CD8-positive, alpha-beta memory T cell (primary cell): ENCODE measurements at regions not wholly inside any gene's neighbourhood (a gene's known extent, or its start where the extent isn't known, plus 50 kb on each side); places are given as distances from the start of the nearest gene placed in this dataset.

Experiments used
- CTCF ChIA-PET: fragments of 350-600 bp; sonication (Branson Sonifier 250); formaldehyde crosslinking; loops from one replicate; lab custom pipeline; 2021; ENCODE audit warnings: antibody characterized with exemption; lab: Charles Lee
- POLR2A ChIA-PET: fragments of 350-600 bp; sonication (Branson Sonifier 250); formaldehyde crosslinking; loops from one replicate; lab custom pipeline; 2021; ENCODE audit warnings: antibody characterized with exemption; lab: Charles Lee
- DNase-seq, 5 donors: peaks; one replicate each; pipeline versions ENCODE4 v3.0.0 to v3.0.0-alpha.2; 2020 to 2022; ENCODE audit warnings: mixed read lengths in 1 of 5
- H3K27ac ChIP-seq: one replicate; pipeline ENCODE4 v1.7.0; 2013; ENCODE audit warnings: low read depth, mild to moderate bottlenecking, low read length, moderate library complexity
- H3K27me3 ChIP-seq: 2 replicates; pipeline ENCODE4 v1.7.0; 2013; ENCODE audit warnings: low read length, mild to moderate bottlenecking; ENCODE audit not compliant: insufficient read depth, poor library complexity, severe bottlenecking
- H3K36me3 ChIP-seq: 2 replicates; pipeline ENCODE4 v1.7.0; 2013; ENCODE audit warnings: mild to moderate bottlenecking, low read length, moderate library complexity; ENCODE audit not compliant: insufficient read depth
- H3K4me1 ChIP-seq: 2 replicates; pipeline ENCODE4 v1.7.0; 2013; ENCODE audit warnings: mild to moderate bottlenecking, low read length, moderate library complexity; ENCODE audit not compliant: insufficient read depth
- H3K4me3 ChIP-seq: 2 replicates; pipeline ENCODE4 v1.7.0; 2013; ENCODE audit warnings: mild to moderate bottlenecking, low read length
- H3K9me3 ChIP-seq: 2 replicates; pipeline ENCODE4 v1.7.0; 2013; ENCODE audit warnings: mild to moderate bottlenecking, low read length
- H3K27ac Mint-ChIP-seq, 8 donors: one replicate each; pipeline ENCODE4 v1.8.0; 2020 to 2021; ENCODE audit warnings: mixed read lengths in 8 of 8, mild to moderate bottlenecking in 6 of 8, inconsistent platforms in 3 of 8, moderate library complexity in 3 of 8
- H3K27me3 Mint-ChIP-seq, 2 donors: one replicate each; pipeline ENCODE4 v1.8.0; 2020 to 2021; ENCODE audit warnings: mixed read lengths in 2 of 2, mild to moderate bottlenecking in 1 of 2, moderate library complexity in 1 of 2
- H3K36me3 Mint-ChIP-seq, 3 donors: one replicate each; pipeline ENCODE4 v1.8.0; 2020 to 2021; ENCODE audit warnings: mixed read lengths in 3 of 3, inconsistent platforms in 1 of 3, mild to moderate bottlenecking in 1 of 3
- H3K4me1 Mint-ChIP-seq, 3 donors: one replicate each; pipeline ENCODE4 v1.8.0; 2020 to 2021; ENCODE audit warnings: mixed read lengths in 3 of 3, inconsistent platforms in 1 of 3, mild to moderate bottlenecking in 1 of 3
- H3K4me3 Mint-ChIP-seq, 7 donors: one replicate each; pipeline ENCODE4 v1.8.0; 2020 to 2021; ENCODE audit warnings: mixed read lengths in 7 of 7, mild to moderate bottlenecking in 6 of 7, moderate library complexity in 4 of 7, inconsistent platforms in 2 of 7
- H3K9me3 Mint-ChIP-seq, 5 donors: one replicate each; pipeline ENCODE4 v1.8.0; 2020 to 2022; ENCODE audit warnings: mixed read lengths in 5 of 5, mild to moderate bottlenecking in 3 of 5, moderate library complexity in 2 of 5, inconsistent platforms in 1 of 5

DNA sequence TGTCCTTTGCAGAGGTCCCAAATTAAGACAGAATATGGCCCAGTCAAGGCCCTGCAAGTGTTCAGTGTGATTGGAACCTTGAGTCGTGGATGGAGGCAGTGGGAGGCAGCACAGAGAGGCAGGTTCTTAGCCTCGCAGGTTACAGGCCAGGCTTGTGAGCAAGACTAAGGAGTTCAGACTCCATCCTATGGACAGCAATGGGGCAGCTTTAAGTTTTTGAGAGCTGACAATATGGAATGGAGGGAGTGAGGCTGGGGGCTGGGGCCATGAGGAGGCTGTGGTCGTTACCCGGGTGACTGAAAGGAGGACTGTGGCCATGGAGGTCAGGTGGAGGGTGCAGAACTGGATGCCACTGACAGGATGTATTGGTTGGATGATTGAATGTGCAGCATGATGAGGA lies 74.1 kb upstream of the PRR23C start:
- CTCF ChIA-PET: no interaction called here

DNA sequence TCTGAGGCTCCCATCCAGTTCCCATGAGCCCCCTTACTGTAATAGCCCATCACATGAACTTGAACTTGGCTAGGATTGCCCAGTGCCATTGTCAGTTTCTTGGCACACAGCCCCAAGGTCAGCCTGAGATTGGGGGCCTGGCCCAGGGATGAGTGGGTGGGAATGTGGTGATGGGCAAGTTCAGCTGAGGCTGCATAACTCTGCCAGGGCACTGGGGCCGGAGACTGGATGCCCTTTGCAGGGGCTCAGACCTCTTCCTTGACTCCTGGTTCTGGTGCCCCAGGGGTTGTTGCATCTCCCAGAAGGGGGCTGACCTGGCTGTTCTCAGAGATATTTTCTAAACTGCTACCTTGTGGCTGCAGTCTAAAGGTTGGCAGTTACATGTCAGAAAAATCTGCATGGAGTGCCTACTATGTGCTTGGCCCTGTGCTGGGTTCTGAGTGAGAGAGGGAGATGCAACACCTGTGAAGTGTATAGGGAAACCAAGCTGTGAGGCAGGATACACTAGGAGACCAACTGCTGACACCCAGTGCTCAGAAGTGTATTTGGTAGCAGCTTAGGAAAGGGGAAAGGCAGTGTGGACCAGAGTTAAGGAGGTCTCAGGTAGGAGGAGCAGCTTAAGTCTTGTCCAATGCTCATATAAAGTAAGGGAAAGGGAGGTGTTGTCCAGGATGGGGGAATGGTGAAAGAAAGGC lies 74.8 kb upstream of the PRR23C start:
- POLR2A ChIA-PET: no interaction called here
- Mint-ChIP-seq H3K4me1 (no peaks in the 10 kb centered on the region), H3K9me3 (no peaks in the 10 kb centered on the region), H3K4me3 (no peak overlapping the region), H3K27ac (no peak overlapping the region), H3K36me3 (no peaks in the 10 kb centered on the region), H3K27me3 (no peaks in the 10 kb centered on the region)
- H3K4me3 ChIP-seq: no peak overlapping the region
- no peaks in the 10 kb centered on the region for H3K9me3 ChIP-seq
- no peak for DNase-seq
- CTCF ChIA-PET: no interaction called here
- no peaks in the 10 kb centered on the region for H3K36me3 ChIP-seq
- no peaks in the 10 kb centered on the region for H3K4me1 ChIP-seq
- no peaks in the 10 kb centered on the region for H3K27me3 ChIP-seq
- no peak overlapping the region for H3K27ac ChIP-seq

More for the DNA sequence above, 74.1 kb upstream of the PRR23C start:
- H3K27me3 ChIP-seq: no peaks in the 10 kb centered on the region
- no peaks in the 10 kb centered on the region for H3K36me3 Mint-ChIP-seq
- no peak overlapping the region for H3K4me3 ChIP-seq
- no peak for DNase-seq
- POLR2A ChIA-PET: no interaction called here
- no peaks in the 10 kb centered on the region for H3K36me3 ChIP-seq
- no peak overlapping the region for H3K27ac ChIP-seq
- no peak overlapping the region for H3K4me3 Mint-ChIP-seq
- H3K27ac Mint-ChIP-seq: no peak overlapping the region
- H3K4me1 ChIP-seq: no peaks in the 10 kb centered on the region
- no peaks in the 10 kb centered on the region for H3K9me3 Mint-ChIP-seq
- H3K4me1 Mint-ChIP-seq: no peaks in the 10 kb centered on the region
- no peaks in the 10 kb centered on the region for H3K9me3 ChIP-seq
- no peaks in the 10 kb centered on the region for H3K27me3 Mint-ChIP-seq

- no peak for DNase-seq
- Histone ChIP-seq H3K4me3 (no peak overlapping the region), H3K9me3 (no peaks in the 10 kb centered on the region), H3K4me1 (no peaks in the 10 kb centered on the region), H3K27me3 (no peaks in the 10 kb centered on the region), H3K36me3 (no peaks in the 10 kb centered on the region), H3K27ac (no peak overlapping the region)
- H3K27ac Mint-ChIP-seq: no peak overlapping the region
- H3K4me3 Mint-ChIP-seq: no peak overlapping the region
- H3K27me3 Mint-ChIP-seq: no peaks in the 10 kb centered on the region
- no peaks in the 10 kb centered on the region for H3K4me1 Mint-ChIP-seq
- ChIA-PET POLR2A (no interaction called here), CTCF (no interaction called here)
- no peaks in the 10 kb centered on the region for H3K36me3 Mint-ChIP-seq
- no peaks in the 10 kb centered on the region for H3K9me3 Mint-ChIP-seq
Observed at GRCh38 chr3:139120086-139121056, 75.7 kb upstream of the PRR23C start.

GRCh38 chr3:139121513-139122220 lies 77.0 kb upstream of the PRR23C start:
- Histone ChIP-seq H3K4me1 (no peaks in the 10 kb centered on the region), H3K27me3 (no peaks in the 10 kb centered on the region), H3K27ac (no peak overlapping the region), H3K36me3 (no peaks in the 10 kb centered on the region), H3K9me3 (no peaks in the 10 kb centered on the region), H3K4me3 (no peak overlapping the region)
- H3K4me1 Mint-ChIP-seq: no peaks in the 10 kb centered on the region
- no peak for DNase-seq
- no peaks in the 10 kb centered on the region for H3K27me3 Mint-ChIP-seq
- no peak overlapping the region for H3K4me3 Mint-ChIP-seq
- CTCF ChIA-PET: no interaction called here
- no peaks in the 10 kb centered on the region for H3K36me3 Mint-ChIP-seq
- no peak overlapping the region for H3K27ac Mint-ChIP-seq
- POLR2A ChIA-PET: no interaction called here
- H3K9me3 Mint-ChIP-seq: no peaks in the 10 kb centered on the region

DNA sequence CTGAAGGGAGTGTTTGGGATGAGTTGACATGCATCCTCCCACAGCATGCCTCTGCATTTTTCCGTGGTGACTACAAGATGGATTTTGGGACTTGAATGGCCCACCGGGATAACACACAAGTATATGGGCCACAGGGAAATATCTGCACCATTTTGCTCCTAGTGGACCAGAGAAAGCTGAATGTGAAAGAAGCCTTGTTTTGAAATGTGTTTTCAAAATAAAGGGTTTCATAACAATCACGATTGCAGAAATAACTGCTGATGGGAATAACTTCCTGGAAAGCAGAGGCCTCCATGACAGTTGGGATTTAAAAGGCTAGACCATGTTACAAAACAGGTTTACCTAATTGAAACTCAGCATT lies 77.5 kb upstream of the PRR23C start:
- CTCF ChIA-PET: no interaction called here
- Mint-ChIP-seq H3K27me3 (no peaks in the 10 kb centered on the region), H3K9me3 (no peaks in the 10 kb centered on the region), H3K36me3 (no peaks in the 10 kb centered on the region), H3K4me3 (no peak overlapping the region), H3K27ac (no peak overlapping the region), H3K4me1 (no peaks in the 10 kb centered on the region)
- POLR2A ChIA-PET: no interaction called here
- Histone ChIP-seq H3K36me3 (no peaks in the 10 kb centered on the region), H3K4me1 (no peaks in the 10 kb centered on the region), H3K27ac (no peak overlapping the region), H3K4me3 (no peak overlapping the region), H3K27me3 (no peaks in the 10 kb centered on the region), H3K9me3 (no peaks in the 10 kb centered on the region)
- no peak for DNase-seq

DNA sequence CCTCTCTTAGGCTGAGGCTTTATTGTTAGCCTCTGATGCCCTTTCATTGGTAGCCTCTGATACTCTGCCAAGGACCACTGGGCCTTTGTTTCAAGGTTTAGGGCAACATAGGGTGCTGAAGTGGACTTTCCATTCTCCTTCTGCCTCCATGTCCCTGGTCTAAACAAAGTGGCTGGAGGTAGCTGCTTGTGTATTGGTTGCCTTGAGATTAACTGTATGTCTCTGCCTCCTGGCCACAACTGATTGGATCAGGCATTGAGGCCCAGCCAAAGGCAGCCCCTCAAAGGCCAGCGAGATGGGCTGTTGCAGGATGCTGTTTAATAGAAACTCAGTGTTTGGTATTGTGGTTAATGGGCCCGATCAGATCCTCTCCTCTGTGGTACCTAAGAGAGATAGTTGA lies 77.9 kb upstream of the PRR23C start:
- H3K27me3 ChIP-seq: no peaks in the 10 kb centered on the region
- CTCF ChIA-PET: no interaction called here

GRCh38 chr3:139123377-139124095 lies 78.8 kb upstream of the PRR23C start:
- Mint-ChIP-seq H3K4me1 (no peaks in the 10 kb centered on the region), H3K36me3 (no peaks in the 10 kb centered on the region), H3K27me3 (no peaks in the 10 kb centered on the region), H3K27ac (no peak overlapping the region), H3K4me3 (no peak overlapping the region), H3K9me3 (no peaks in the 10 kb centered on the region)
- Histone ChIP-seq H3K4me3 (no peak overlapping the region), H3K9me3 (no peaks in the 10 kb centered on the region), H3K4me1 (no peaks in the 10 kb centered on the region), H3K36me3 (no peaks in the 10 kb centered on the region), H3K27ac (no peak overlapping the region), H3K27me3 (no peaks in the 10 kb centered on the region)
- ChIA-PET POLR2A (no interaction called here), CTCF (no interaction called here)
- no peak for DNase-seq

More for the DNA sequence above, 77.9 kb upstream of the PRR23C start:
- no peak overlapping the region for H3K27ac Mint-ChIP-seq
- H3K4me3 ChIP-seq: no peak overlapping the region
- POLR2A ChIA-PET: no interaction called here
- H3K27ac ChIP-seq: no peak overlapping the region
- H3K36me3 Mint-ChIP-seq: no peaks in the 10 kb centered on the region
- H3K9me3 Mint-ChIP-seq: no peaks in the 10 kb centered on the region
- no peak overlapping the region for H3K4me3 Mint-ChIP-seq
- no peaks in the 10 kb centered on the region for H3K4me1 Mint-ChIP-seq
- H3K36me3 ChIP-seq: no peaks in the 10 kb centered on the region
- H3K9me3 ChIP-seq: no peaks in the 10 kb centered on the region
- H3K27me3 Mint-ChIP-seq: no peaks in the 10 kb centered on the region
- DNase-seq: no peak
- H3K4me1 ChIP-seq: no peaks in the 10 kb centered on the region
